GM21786 (cell line): ENCODE measurements at regions not wholly inside any gene's neighbourhood (a gene's known extent, or its start where the extent isn't known, plus 50 kb on each side); places are given as distances from the start of the nearest gene placed in this dataset.

Experiments used
- ATAC-seq: cut with Tn5 transposase; IDR thresholded peaks from one replicate; pipeline ENCODE4 v1.9.1; 2021; ENCODE audit not compliant: unreplicated experiment

- ATAC-seq = no peak
Measured at GRCh38 chr11:10358696-10359095, 53.8 kb downstream of the ADM start.

- ATAC-seq = no peak
Measured at GRCh38 chr11:10359171-10359570, 54.3 kb downstream of the ADM start.

- ATAC-seq = no peak
Measured at GRCh38 chr11:10360835-10361234, 56.0 kb downstream of the ADM start.

GRCh38 chr11:10365045-10365444 is 60.2 kb downstream of the ADM start:
- ATAC-seq = no peak

- peak; percentile 74 for ATAC-seq
Measured at GRCh38 chr11:10366568-10367331, 61.9 kb downstream of the ADM start.

- ATAC-seq = no peak
Measured at GRCh38 chr11:10371926-10372641, 67.2 kb downstream of the ADM start.

GRCh38 chr11:10373340-10373739 is 68.5 kb downstream of the ADM start:
- ATAC-seq = no peak

GRCh38 chr11:10373929-10374328 is 69.1 kb downstream of the ADM start:
- ATAC-seq = no peak

GRCh38 chr11:10374386-10374785 is 69.5 kb downstream of the ADM start:
- no peak for ATAC-seq

GRCh38 chr11:10375280-10375971 is 70.6 kb downstream of the ADM start:
- ATAC-seq = no peak

GRCh38 chr11:10376061-10376460 is 71.2 kb downstream of the ADM start:
- ATAC-seq = no peak

GRCh38 chr11:10377183-10377582 is 72.3 kb downstream of the ADM start:
- no peak for ATAC-seq

GRCh38 chr11:10378362-10378761 is 73.5 kb downstream of the ADM start:
- ATAC-seq = no peak

- ATAC-seq = no peak
Measured at GRCh38 chr11:10379022-10379421, 74.1 kb downstream of the ADM start.

GRCh38 chr11:10379426-10379825 is 74.6 kb downstream of the ADM start:
- no peak for ATAC-seq

GRCh38 chr11:10379871-10380568 is 75.0 kb upstream of the AMPD3 start:
- ATAC-seq = no peak

GRCh38 chr11:10380921-10381320 is 74.1 kb upstream of the AMPD3 start:
- ATAC-seq = no peak

- ATAC-seq = no peak
Measured at GRCh38 chr11:10381736-10382135, 73.3 kb upstream of the AMPD3 start.

GRCh38 chr11:10382518-10382917 is 72.5 kb upstream of the AMPD3 start:
- no peak for ATAC-seq

GRCh38 chr11:10385696-10386095 is 69.4 kb upstream of the AMPD3 start:
- ATAC-seq = no peak

GRCh38 chr11:10386361-10386760 is 68.7 kb upstream of the AMPD3 start:
- no peak for ATAC-seq
